CD4-positive, alpha-beta T cell treated with Interleukin-15 for 1 hour (primary cell): ENCODE measurements at regions not wholly inside any gene's neighbourhood (a gene's known extent, or its start where the extent isn't known, plus 50 kb on each side); places are given as distances from the start of the nearest gene placed in this dataset.

Experiments used
- DNase-seq: peaks from one replicate; pipeline ENCODE4 v3.0.0-alpha.2; 2020

DNA sequence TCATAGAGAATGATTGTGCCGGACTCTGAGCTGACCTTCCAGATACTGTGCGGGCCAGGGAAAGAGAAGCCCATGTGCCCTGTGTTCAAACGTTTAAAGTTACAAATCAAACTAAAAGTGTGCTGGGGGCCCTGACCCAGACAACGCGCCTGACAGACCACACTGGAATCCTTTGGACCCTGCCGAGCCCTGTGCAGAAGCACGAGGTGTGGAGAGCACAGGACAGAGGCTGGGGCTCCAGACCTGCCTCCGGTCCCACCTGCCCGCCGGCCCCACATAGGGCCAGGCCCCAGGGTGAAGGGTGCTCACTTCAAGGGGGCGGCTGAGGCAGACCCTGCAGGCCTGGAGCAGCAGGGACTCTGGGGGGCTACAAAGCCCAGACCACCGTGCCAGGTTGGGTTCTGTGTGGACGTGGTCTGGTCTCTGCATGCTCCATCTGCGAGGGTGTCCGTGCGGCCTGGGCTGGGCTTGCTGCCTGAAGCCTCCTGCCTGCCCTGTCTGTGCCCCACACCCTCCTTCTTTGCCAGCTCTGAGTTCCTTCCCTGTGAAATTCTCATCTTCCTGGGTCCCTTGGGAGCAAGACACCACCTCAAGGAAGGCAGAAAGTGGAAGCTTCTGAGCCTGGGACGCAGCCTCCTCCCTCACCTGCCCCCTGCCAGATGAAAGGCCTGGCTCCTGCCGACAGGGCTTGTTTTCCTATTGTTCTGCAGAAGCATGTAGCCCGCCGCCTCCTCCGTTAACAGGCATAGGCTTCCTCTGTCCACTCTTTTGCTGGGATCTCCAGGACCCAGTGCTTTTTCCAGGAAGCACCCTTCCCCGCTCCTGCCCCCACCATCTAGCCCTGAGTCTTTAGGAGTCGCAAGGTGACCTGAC is 186.2 kb downstream of the ERMARD start:
- no peak for DNase-seq

DNA sequence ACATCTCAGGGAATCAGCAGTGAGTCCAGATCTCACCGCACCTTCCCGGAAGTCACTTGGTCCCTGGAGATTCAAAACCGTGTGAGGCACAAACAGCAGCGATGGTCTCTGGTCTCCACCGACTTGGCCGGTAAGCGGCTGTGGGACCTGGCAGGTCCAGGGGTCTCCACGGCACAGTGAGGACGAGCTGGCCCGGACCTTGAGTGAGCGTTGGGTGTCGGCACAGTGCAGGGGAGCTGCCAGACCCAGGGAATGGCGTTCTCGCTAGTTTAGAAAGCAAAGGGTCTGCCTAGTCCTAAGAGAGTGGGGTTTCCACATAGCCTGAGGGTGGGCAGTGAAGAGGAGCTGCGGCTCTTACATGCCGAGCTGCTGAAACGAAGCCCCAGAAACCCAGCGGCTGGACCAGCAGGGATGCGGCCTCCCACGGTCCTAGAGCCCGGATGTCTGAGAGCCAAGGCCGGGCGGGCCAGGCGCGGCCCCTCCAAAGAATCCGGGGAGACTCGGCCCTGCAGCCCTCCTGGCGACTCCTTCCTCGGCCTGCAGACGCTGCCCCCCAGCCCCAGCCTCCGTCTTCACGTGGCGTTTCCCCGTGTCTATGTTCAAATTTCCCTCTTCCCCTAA is 185.0 kb downstream of the ERMARD start:
- no peak for DNase-seq

DNA sequence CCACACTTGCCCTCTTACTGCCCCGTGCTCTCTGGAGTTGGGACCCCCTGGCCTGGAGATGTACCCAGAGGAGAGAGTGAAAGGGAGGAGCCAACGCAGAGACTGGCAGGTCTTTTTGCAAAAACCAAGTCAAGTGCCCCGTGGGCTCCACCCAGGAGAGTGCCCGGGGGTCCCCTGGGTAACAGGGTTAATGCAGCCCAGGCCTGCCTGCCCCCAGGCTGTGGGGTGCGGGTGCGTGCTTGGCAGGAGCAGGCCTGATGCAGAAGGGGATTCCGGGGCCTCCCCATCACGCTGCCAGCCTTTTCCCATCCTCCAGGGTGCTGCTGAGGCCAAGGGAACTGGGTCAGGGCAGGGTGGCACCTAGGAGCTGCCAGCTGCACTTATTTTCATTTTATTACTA is 184.4 kb downstream of the ERMARD start:
- no peak for DNase-seq

DNA sequence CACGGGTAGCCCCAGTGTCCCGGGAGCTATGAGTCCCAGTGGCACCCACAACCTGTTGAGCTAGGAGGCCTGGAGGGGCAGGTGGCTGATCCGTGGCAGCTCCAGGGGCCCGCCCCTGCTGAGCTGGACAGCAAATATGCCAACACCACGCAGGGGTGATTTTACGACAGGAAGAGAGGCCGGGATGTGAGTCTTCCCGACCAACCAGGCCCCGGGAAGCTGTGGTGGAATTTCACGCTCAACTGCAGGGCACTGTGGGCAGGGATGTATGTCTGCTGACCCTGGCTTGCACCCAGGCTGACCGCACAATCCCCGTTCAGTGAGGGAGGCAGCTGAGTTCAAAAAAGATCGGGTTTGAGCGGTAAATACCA is 183.9 kb downstream of the ERMARD start:
- DNase-seq: no peak

DNA sequence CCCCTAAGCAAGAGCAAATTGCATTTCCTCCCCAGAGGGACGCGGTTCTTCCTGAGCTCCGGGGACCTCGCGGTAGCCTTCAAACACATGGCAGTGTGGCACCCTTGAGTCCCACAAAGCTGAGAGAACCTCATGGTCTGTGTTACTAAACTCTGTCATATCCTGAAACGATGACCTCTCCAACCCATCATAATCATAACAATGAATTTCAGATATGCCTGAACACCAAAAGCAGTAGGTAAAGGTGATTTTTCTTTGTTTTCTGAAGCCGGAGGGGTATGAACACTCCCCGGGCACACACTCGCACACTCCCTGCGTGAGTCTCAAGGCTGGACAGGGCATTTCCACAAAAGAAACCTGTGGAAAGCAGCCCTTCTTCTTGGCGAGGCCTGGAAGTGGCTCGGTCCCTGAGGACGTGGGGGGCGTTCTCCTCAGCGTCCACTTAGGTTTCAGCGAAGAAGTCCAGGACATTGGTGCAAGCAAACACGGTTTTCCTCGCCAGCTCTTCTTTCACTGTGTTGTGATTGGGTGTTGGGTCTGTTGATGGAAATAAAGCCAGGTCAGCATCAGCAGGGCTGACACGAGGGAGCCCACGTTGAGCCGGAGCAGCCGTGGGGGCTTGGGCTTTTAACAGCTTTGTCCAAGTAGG is 183.4 kb downstream of the ERMARD start:
- DNase-seq: no peak

DNA sequence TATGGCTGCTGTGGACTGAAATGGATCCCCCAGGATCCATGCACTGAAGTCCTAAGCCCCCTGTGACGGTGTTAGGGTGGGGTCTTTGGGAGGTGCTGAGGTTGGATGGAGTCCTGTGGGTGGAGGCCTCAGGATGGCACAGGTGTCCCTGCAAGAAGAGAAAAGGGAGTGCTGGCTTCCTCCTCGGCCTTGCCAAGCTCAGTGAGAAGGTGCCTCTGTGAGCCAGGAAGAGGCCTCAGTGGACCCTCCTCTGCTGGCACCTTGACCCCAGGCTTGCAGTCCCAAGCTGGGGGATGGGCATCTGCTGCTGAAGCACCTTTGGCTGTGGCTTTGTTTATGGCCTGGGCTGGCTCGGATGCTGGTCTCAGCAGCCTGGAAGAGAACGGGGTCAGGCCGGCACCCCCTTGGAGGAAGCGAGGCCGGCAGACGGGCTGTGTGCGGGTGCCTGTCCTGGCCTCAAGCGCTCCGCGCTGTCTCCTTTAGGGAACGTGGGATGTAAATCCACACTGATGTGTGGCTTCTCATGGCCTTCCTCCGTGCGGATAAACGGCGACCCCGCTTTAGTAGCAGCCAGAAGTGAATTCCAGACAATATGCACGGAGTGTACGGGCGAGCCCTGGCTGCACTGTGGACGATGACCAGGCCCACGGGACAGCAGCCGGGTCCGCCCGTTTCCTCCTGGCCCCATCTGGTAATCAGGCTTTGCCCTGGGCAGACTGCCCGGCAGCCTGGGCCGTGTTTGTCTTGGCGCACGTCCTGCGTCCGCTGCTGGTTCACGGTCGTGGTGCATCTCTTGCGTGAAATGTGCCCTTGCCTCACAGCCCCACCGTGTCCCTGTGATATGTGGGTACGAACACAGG is 182.6 kb downstream of the ERMARD start:
- DNase-seq: no peak

DNA sequence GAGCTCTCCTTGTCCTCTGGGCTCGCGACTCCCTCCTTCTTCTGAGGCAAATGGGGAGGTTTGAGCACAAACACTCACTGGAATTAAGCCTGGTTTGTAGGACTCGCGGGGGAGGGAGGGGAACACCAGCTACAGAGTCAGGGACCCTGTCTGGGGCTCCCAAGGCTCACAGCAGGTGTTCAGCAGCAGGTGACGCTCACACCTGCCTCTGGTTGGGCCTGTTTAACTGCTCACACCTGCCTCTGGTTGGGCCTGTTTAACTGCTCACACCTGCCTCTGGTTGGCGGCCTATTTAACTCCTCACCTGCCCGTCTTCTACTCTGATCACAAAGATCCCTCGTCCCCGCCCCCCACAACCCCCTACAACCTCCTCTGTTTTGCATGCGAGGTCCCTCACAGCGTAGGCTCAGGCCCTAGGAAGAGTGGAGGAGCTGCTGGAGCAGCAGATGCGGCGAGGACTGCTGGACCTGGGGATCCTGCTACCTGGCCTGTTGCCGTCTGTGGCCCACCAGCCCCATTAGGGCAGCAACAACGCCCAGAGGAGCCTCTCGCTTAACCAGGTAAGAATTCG is 181.9 kb downstream of the ERMARD start:
- no peak for DNase-seq

DNA sequence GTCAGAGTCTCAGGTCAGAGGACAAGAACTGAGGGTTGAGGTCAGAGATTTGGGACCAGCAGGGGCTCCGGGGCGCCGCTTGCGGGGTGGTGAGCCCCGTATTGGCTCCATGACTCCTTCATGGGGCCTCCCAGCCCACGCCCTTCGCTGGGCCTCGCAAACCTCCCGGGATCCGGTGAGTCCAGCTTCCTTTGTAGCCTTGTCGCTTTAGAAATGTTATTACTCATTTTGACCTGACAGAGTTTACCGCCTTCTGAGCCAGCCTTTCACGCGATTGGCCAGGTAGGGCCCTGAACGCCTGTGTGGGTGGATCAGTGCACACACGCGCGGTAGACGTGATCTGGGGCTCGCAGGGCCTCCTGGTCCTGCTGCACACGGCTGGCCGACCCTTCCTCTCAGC is 181.1 kb downstream of the ERMARD start:
- no peak for DNase-seq

DNA sequence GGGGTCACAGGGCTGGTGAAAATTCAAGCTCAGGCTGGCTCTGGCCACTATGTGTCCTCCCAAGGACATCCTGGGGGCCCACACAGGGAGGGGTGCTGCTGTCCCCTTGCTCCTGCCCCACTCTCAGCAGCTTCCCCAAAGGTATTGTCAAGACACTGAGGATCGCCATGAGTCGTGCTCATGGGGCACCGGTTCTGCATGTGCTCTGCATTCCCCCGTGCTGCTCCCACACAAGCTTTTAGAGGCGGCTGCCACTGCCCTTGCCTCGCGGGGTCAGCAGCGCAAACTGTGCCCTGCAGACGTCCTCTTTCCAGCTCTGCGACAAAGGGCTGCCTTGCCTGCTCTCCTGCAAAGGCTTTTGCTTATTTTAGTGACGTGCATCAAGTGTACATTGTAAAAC is 179.8 kb downstream of the ERMARD start:
- DNase-seq: no peak

DNA sequence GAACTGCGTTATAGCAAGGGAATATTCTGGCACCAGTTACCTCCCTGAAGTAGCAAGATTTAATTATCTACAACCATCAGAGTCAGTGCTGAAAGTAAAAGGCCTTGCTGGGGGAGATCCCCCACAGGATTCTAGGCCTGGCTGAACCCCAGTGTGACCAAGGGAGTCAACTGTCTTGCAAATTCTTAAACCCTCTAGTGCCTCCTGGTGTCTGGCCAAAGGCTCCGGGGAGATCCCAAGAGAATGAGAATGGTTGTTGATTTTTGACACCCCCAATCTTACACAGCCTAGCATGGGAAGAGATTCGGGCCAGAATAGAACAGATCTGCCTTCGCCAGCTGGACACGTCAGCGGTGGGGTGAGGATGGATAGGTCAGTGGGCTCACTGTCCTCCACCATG is 179.4 kb downstream of the ERMARD start:
- DNase-seq: no peak

DNA sequence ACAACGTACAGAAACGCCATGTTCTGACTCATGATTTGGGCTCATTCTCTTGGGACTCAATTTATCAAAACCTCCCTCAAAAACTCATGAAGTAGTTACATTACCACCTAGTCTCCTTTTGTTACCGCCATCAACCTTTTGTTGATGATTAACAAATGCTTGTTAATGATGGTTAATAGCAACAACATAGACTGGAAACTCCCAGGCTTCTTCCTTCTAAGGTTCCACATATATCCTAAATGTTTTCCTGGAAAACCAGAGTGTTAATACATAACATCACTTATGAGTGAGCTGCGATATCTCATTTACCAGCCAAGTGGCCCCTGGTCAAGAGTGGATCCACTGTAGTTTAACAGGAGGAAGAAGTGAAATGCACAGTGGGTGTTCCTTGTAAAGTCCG is 176.3 kb downstream of the ERMARD start:
- no peak for DNase-seq

DNA sequence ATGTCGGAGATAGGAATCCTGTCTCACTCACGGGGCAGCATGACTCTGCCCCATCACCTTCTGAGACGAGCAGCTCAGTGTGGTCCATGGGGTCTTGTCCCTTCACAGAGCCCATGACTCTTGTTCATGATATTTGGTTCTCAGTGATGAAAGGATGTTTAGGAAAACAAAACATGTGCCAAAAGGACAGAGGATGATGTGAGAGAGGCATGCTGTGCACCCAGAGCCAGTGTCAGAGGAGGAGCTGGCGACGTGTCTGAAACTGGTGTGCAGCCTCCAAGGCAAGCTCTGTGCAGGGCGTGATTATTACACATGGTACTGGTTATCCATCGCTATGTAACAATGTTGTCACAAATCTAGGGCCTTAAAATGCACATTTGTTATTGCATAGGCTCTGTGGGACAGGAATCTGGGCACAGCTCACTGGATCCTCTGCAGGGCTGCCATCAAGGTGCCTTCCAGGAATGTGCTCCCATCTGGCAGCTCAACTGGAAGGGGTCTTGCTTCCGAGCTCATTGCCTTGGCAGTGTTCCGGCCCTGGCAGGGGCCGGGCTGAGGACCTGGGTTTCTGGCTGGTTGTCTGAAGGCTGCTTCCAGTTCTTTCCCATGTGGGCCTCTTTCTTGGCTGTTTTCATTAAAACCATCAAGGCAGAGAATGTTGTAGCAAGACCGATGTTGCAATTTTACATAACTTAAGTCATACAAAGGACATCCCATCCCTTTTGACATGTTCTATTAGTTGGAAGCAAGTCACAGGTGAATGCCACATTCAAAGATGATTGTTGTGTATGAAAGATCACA is 175.4 kb downstream of the ERMARD start:
- DNase-seq: no peak

DNA sequence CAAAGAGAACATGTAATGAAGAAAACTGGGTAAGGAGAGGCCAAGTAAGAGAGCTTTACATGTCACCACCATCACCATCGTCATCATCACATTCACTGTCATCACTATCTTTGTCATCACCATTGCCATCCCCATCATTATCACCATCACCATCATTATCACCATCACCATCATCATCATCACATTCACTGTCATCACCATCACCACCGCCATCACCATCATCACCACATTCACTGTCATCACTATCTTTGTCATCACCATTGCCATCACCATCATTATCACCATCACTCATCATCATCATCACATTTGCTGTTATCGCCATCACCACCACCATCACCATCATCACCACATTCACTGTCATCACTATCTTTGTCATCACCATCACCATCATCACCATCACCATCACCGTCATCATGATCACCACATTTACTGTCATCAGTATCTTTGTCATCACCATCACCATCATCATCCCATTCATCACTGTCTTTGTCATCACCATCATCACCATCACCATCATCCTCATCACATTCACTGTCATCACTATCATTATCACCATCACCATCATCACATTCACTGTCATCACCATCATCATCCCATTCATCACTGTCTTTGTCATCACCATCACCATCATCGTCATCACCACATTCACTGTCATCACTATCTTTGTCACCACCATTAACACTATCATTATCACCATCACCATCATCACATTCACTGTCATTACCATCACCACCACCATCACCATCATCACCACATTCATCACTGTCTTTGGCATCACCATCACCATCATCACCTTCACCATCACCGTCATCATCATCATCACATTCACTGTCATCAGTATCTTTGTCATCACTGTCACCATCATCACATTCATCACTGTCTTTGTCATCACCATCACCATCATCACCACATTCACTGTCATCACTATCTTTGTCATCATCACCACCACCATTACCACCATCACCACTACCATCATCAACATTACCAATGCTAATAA is 172.3 kb downstream of the ERMARD start:
- DNase-seq: no peak

DNA sequence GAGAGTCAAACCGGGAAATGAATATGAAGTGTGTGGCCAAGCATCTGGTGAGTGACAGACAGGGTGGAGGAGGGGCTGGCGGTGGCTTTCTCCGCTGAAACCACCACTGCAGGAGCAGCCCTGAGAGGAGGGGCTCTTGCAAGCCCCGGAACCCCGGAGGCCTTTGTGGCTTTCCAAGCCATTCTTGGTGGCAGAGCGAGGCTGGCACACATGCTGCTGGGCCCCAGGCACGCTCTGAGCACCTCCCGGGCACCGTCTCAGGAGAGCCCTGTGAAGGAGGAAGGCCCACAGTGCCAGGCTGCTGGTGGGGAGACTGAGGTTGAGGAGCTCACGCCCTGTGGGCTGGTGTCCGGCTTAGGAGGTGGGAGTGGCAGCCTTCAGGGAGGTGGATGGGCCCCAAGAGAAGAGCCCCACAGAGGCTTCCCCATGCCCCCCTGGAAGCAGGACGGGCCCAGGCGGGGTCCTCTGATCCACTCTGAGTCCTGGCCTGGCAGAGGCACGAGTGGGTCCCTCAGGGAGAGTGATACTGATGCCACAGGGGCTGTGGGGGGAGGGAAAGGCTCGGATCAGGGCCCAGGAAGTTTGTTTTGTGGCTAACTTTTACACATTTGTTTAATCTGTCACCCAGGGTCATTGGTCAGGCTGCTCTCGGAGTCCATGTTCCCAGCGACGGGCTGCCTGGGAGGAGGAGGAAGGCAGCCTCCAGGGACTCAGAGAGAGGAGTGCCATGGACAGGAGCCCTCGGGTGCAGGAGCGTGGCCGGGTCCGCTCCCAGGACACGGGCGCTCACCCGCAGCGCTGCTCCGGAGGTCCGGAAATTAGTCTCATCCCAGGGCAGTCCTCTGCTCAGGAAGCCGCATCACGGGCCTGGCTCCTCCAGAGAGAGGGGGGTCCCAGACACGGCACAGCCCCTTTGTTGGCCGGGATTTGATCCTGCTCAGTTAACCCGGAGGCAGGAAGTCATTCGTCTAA is 170.7 kb downstream of the ERMARD start:
- DNase-seq: no peak

DNA sequence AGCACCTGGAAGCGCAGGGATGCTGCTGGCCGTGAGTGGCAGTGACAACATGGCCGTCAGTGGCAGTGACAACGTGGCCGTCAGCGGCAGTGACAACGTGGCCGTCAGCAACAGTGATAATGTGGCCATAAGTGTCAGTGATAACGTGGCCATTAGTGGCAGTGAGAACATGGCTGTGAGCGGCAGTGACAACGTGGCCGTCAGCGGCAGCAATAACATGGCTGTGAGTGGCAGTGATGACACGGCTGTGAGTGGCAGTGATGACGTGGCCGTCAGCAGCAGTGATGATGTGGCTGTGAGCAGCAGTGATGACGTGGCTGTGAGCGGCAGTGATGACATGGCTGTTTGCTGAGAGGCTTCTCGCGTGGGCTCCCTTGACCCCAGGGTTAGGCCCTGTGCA is 169.8 kb downstream of the ERMARD start:
- no peak for DNase-seq

DNA sequence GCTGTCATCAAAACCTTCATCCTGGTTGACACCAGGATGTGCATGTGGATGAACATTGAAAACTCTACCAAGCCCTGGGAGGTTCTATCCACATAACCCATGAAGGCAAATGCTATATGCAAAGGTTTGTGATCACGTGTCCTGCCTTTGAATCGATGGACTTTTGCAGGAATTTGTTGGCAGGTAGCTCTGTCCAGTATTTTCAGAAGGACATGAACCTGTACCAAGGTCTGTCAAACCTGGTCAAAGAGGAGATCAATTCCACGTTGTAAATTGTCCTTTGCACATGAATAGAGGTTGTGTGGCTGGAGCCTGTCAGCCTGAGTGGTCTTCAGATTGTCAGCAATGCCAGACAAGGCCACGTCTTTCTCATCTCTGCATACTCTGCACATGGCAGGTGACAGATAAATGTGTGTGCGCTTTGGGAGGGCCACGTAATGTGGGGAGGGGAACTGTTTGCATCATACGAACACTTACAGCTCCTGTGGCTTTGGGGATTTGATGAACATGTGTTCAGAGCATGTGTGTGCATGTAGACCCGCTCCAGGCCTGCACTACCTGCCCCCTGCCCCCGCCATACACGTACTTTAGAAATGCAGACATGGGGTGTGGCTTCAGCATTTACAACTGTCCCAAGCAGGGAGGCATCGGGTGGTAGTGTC is 169.1 kb downstream of the ERMARD start:
- DNase-seq: no peak

DNA sequence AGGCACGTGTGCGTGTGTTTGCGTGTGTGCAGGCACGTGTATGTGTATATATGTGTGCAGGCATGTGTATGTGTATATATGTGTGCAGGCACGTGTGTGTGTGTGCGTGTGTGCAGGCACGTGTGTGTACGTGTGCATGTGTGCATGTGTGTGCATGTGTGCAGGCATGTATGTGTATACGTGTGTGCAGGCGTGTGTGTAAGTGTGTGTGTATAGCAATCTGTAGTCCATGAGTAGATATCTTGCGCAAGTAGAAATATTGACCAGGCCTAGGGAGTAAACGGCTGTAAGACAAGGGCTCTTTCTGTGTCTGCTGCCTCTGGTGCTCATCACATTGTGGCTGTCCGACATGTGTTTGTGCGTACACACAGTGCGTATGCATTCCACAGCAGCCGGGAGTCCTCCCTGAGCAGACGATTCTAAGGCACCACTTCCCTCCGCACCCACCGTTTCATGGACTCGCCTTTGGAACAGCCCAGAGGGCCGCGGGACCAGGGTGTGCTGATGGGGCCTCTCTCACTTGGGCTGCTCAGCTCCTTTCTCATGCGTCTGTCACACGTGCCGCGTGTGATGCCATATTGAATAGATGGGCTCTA is 167.6 kb downstream of the ERMARD start:
- DNase-seq: no peak

DNA sequence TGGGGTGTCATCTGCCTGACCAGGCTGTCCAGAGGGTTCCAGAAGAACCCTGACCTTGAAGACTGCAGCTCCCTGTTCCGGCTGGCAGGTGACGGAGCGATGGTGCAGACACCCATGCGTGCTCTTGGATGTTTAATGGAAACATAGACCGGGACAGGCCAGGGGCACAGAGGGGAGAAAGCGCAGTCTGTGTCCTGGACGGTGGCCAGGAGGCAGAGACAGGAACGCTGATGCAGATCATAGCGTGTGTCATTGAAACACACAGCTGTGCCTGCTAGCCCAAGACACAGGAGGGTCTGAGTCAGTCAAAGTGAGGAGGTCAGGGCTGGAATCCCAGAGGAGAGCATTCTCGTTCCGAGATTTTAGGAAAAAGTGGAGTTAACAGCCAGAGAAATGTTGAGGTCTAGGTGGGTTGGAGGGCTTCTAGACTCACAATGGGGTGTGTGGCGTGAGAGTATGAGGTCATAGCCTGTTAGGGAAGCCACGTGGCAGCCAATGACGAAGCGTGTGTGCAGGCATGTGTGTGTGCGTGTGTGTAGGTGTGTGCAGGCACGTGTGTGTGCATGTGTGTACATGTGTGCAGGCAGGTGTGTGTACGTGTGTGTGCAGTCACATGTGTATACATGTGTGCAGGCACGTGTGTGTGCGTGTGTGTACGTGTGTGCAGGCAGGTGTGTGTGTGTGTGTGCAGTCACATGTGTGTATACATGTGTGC is 167.0 kb downstream of the ERMARD start:
- no peak for DNase-seq
